H1 (cell line): ENCODE measurements at regions not wholly inside any gene's neighbourhood (a gene's known extent, or its start where the extent isn't known, plus 50 kb on each side); places are given as distances from the start of the nearest gene placed in this dataset.
"Not testable (repeated sequence)": the region's sequence is repeated elsewhere in the genome, so short reads cannot be mapped to it uniquely, and the experiment has no call there.

Experiments used
- CTCF ChIA-PET: fragments of 300-600 bp; sonication (Branson Sonifier 250); formaldehyde crosslinking; loops from one replicate; lab custom pipeline; 2021; ENCODE audit not compliant: partially characterized antibody; lab: Charles Lee
- POLR2A ChIA-PET: fragments of 300-600 bp; sonication (Branson Sonifier 250); formaldehyde crosslinking; loops from one replicate; lab custom pipeline; 2021; ENCODE audit warnings: inconsistent platforms; ENCODE audit not compliant: partially characterized antibody; lab: Charles Lee
- DNase-seq, 2 experiments: peaks; one replicate each; pipeline versions ENCODE4 v3.0.0 to v3.0.0-alpha.2; 2010 to 2022; ENCODE audit warnings: low spot score in 2 of 2, low read depth in 1 of 2, mixed read lengths in 1 of 2
- FAIRE-seq: peaks from 2 replicates; lab custom pipeline; 2011; peaks lifted over from hg19 to GRCh38; lab: Jason Lieb, UNC
- H2AFZ ChIP-seq: 2 replicates; pipeline ENCODE4 v1.8.1; 2012; ENCODE audit warnings: low read length, inconsistent platforms
- H2AK5ac ChIP-seq: 2 replicates; pipeline ENCODE4 v1.6.1; 2013; ENCODE audit warnings: low read depth, low read length
- H2BK120ac ChIP-seq: replicated peaks from 2 replicates; pipeline ENCODE3; 2013; ENCODE audit warnings: low read depth, low read length, inconsistent platforms
- H2BK12ac ChIP-seq: 2 replicates; pipeline ENCODE4 v1.6.1; 2013; ENCODE audit warnings: low read depth, low read length
- H2BK15ac ChIP-seq: 2 replicates; pipeline ENCODE4 v1.6.1; 2013; ENCODE audit warnings: low read length
- H2BK20ac ChIP-seq: 2 replicates; pipeline ENCODE4 v1.6.1; 2013; ENCODE audit warnings: low read length
- H2BK5ac ChIP-seq: 2 replicates; pipeline ENCODE4 v1.6.1; 2013; ENCODE audit warnings: low read depth, low read length
- H3K14ac ChIP-seq: 2 replicates; pipeline ENCODE4 v1.6.1; 2013; ENCODE audit warnings: inconsistent platforms; ENCODE audit not compliant: insufficient read length
- H3K18ac ChIP-seq: 2 replicates; pipeline ENCODE4 v1.6.1; 2013; ENCODE audit warnings: low read length; ENCODE audit errors: extremely low read depth
- H3K23ac ChIP-seq: 2 replicates; pipeline ENCODE4 v1.6.1; 2013; ENCODE audit warnings: inconsistent platforms; ENCODE audit not compliant: insufficient read length
- H3K23me2 ChIP-seq: 2 replicates; pipeline ENCODE4 v1.6.1; 2013; ENCODE audit warnings: low read depth, low read length
- H3K27ac ChIP-seq: 2 replicates; pipeline ENCODE4 v1.6.1; 2011; ENCODE audit warnings: low read depth, low read length, inconsistent platforms
- H3K27me3 ChIP-seq, 4 experiments: replicated peaks in 1 of 4; 1 replicate in 1 of 4; 2 replicates in 3 of 4; pipeline versions ENCODE4 v1.6.1 to v1.8.1; 2011 to 2013; ENCODE audit warnings: low read length in 3 of 4, mild to moderate bottlenecking in 3 of 4, inconsistent platforms in 2 of 4, mixed read lengths in 2 of 4, moderate library complexity in 1 of 4; ENCODE audit not compliant: control insufficient read depth in 3 of 4, insufficient read depth in 3 of 4; ENCODE audit errors: extremely low read depth in 1 of 4
- H3K36me3 ChIP-seq, 4 experiments: 2 replicates each; pipeline versions ENCODE4 v1.6.1 to v1.8.1; 2011 to 2013; ENCODE audit warnings: mild to moderate bottlenecking in 4 of 4, low read length in 3 of 4, moderate library complexity in 2 of 4, control low read depth in 1 of 4, inconsistent platforms in 1 of 4; ENCODE audit not compliant: insufficient read depth in 4 of 4, control insufficient read depth in 2 of 4
- H3K4ac ChIP-seq: replicated peaks from 2 replicates; pipeline ENCODE3; 2013; ENCODE audit warnings: low read length, low read depth, mixed read lengths, inconsistent platforms; ENCODE audit not compliant: insufficient read length
- H3K4me1 ChIP-seq, 4 experiments: replicated peaks in 1 of 4; 1 replicate in 1 of 4; 2 replicates in 3 of 4; pipeline versions ENCODE4 v1.6.1 to v1.8.1; 2011 to 2013; ENCODE audit warnings: low read length in 3 of 4, inconsistent platforms in 2 of 4, mixed read lengths in 1 of 4; ENCODE audit not compliant: insufficient read depth in 4 of 4, control insufficient read depth in 3 of 4
- H3K4me2 ChIP-seq, 2 experiments: 2 replicates each; pipeline versions ENCODE4 v1.6.1 to v1.8.1; 2011 to 2013; ENCODE audit warnings: low read depth in 2 of 2, low read length in 2 of 2, control low read depth in 1 of 2, inconsistent platforms in 1 of 2, mild to moderate bottlenecking in 1 of 2; ENCODE audit not compliant: insufficient read depth in 1 of 2
- H3K4me3 ChIP-seq, 4 experiments: fragments of 200-600, 300-600 bp in 1 of 4; sonication (generic), shearing (Covaris generic), sonication (Bioruptor Twin) in 1 of 4; 2 replicates each; pipeline versions ENCODE4 v1.5.1 to v1.8.1; 2011 to 2016; ENCODE audit warnings: low read length in 4 of 4, low read depth in 3 of 4, control low read depth in 2 of 4, inconsistent platforms in 2 of 4, mild to moderate bottlenecking in 2 of 4, mixed read lengths in 1 of 4, moderate library complexity in 1 of 4; ENCODE audit not compliant: insufficient read depth in 2 of 4; ENCODE audit errors: extremely low read depth in 1 of 4
- H3K56ac ChIP-seq: replicated peaks from 2 replicates; pipeline ENCODE3; 2013; ENCODE audit warnings: low read depth, mild to moderate bottlenecking, mixed read lengths, low read length, inconsistent platforms; ENCODE audit not compliant: insufficient read length
- H3K79me1 ChIP-seq: 2 replicates; pipeline ENCODE4 v1.6.1; 2013; ENCODE audit warnings: low read depth, low read length, control low read depth
- H3K79me2 ChIP-seq, 2 experiments: 2 replicates each; pipeline versions ENCODE4 v1.6.1 to v1.8.1; 2012 to 2013; ENCODE audit warnings: low read length in 2 of 2, mild to moderate bottlenecking in 2 of 2, inconsistent platforms in 1 of 2; ENCODE audit not compliant: insufficient read depth in 2 of 2, control insufficient read depth in 1 of 2
- H3K9ac ChIP-seq, 4 experiments: replicated peaks in 1 of 4; 1 replicate in 1 of 4; 2 replicates in 3 of 4; pipeline versions ENCODE4 v1.6.1 to v1.8.1; 2011 to 2013; ENCODE audit warnings: low read depth in 3 of 4, low read length in 3 of 4, control low read depth in 2 of 4, mild to moderate bottlenecking in 2 of 4, moderate library complexity in 2 of 4, inconsistent platforms in 1 of 4; ENCODE audit errors: extremely low read depth in 1 of 4
- H3K9me3 ChIP-seq, 2 experiments: 2 replicates each; pipeline versions ENCODE4 v1.6.1 to v1.8.1; 2012 to 2013; ENCODE audit warnings: mild to moderate bottlenecking in 2 of 2, moderate library complexity in 2 of 2, control low read depth in 1 of 2, inconsistent platforms in 1 of 2, low read depth in 1 of 2, low read length in 1 of 2, mixed read lengths in 1 of 2; ENCODE audit not compliant: insufficient read depth in 2 of 2
- H4K20me1 ChIP-seq, 2 experiments: replicated peaks in 1 of 2; 2 replicates each; pipeline versions ENCODE3 to v1.8.1; 2011 to 2013; ENCODE audit warnings: inconsistent platforms in 2 of 2, low read length in 2 of 2, mild to moderate bottlenecking in 1 of 2; ENCODE audit not compliant: insufficient read depth in 2 of 2, control insufficient read depth in 1 of 2
- H4K5ac ChIP-seq: 2 replicates; pipeline ENCODE4 v1.6.1; 2013; ENCODE audit warnings: low read length, low read depth, mixed read lengths, inconsistent platforms; ENCODE audit not compliant: insufficient read length
- H4K8ac ChIP-seq: 2 replicates; pipeline ENCODE4 v1.8.0; 2013; ENCODE audit warnings: mild to moderate bottlenecking, moderate library complexity, low read length, inconsistent platforms; ENCODE audit not compliant: insufficient read depth; ENCODE audit errors: extremely low read depth
- H4K91ac ChIP-seq: replicated peaks from 2 replicates; pipeline ENCODE3; 2013; ENCODE audit warnings: low read length, mixed read lengths, inconsistent platforms; ENCODE audit not compliant: insufficient read length
- WGBS, 2 experiments: shearing (Covaris generic) in 1 of 2; methylation state at CpG; one replicate each; pipeline versions ENCODE4 v1.1.6 to v1.1.7; 2013 to 2015; ENCODE audit warnings: low lambda C conversion rate in 2 of 2, mixed read lengths in 2 of 2, inconsistent platforms in 1 of 2, low coverage in 1 of 2, missing lambda C conversion rate in 1 of 2; ENCODE audit not compliant: insufficient replicate concordance in 2 of 2, insufficient coverage in 1 of 2, insufficient read length in 1 of 2; ENCODE audit errors: extremely low coverage in 1 of 2, missing lambda C conversion rate in 1 of 2; 5-methylcytosine and 5-hydroxymethylcytosine counted together

GRCh38 chr16:22585431-22585830 is 74.7 kb downstream of the NPIPB5 start:
- H2BK15ac ChIP-seq, H3K4me2 ChIP-seq, CTCF ChIA-PET, H3K23me2 ChIP-seq, H3K4me3 ChIP-seq, H3K79me1 ChIP-seq, H3K56ac ChIP-seq, H3K18ac ChIP-seq, H3K36me3 ChIP-seq, H3K27me3 ChIP-seq, H4K8ac ChIP-seq, H3K14ac ChIP-seq, H3K9me3 ChIP-seq, H3K79me2 ChIP-seq, H3K23ac ChIP-seq, H4K20me1 ChIP-seq, POLR2A ChIA-PET, H4K5ac ChIP-seq, H2BK12ac ChIP-seq, H2BK120ac ChIP-seq, H2BK20ac ChIP-seq, H2AFZ ChIP-seq, H3K4me1 ChIP-seq, H2AK5ac ChIP-seq, FAIRE-seq, H3K27ac ChIP-seq, H3K4ac ChIP-seq, DNase-seq, H2BK5ac ChIP-seq, H3K9ac ChIP-seq, H4K91ac ChIP-seq: not testable (repeated sequence)
- WGBS, 2 experiments = 100% methylated on average over 2 of the region's 3 CpGs; no CpG with 5 or more reads in 1 of the 2 experiments

DNA sequence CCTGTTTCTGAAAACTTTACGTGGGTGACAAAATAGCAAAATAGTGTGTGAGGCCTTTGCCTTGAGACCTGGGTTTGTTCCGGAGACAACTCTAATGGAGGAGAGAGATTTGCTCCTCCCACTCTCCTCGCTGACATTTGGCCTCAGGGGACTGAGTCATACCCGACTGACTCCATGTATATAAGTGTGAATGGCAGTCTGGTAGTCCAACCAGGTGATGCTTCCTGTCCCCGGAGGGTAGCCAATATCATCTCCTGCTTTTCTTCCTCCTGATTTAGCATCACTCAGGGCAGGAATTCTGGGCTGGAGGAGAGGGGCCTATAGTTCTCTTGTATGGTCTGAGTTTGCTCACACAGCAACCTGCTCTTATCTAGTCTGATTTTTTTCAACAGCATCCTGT is 76.0 kb downstream of the NPIPB5 start:
- CTCF ChIA-PET, H2BK12ac ChIP-seq, H2BK15ac ChIP-seq, H3K4ac ChIP-seq, H4K5ac ChIP-seq, H2BK20ac ChIP-seq, FAIRE-seq, H2BK5ac ChIP-seq, H4K8ac ChIP-seq, POLR2A ChIA-PET, H3K4me2 ChIP-seq, H2AK5ac ChIP-seq, H3K79me2 ChIP-seq, H2AFZ ChIP-seq, DNase-seq, H3K18ac ChIP-seq, H3K23me2 ChIP-seq, H3K27me3 ChIP-seq, H3K9ac ChIP-seq, H4K20me1 ChIP-seq, H4K91ac ChIP-seq, H3K9me3 ChIP-seq, H3K4me1 ChIP-seq, H3K27ac ChIP-seq, H3K36me3 ChIP-seq, H2BK120ac ChIP-seq, H3K14ac ChIP-seq, H3K23ac ChIP-seq, H3K56ac ChIP-seq, H3K79me1 ChIP-seq, H3K4me3 ChIP-seq: not testable (repeated sequence)
- WGBS, 2 experiments = no CpG with 5 or more reads among the region's 5 CpGs
